Lower leg skin (tissue), 3 donors: ENCODE measurements at regions not wholly inside any gene's neighbourhood (a gene's known extent, or its start where the extent isn't known, plus 50 kb on each side); places are given as distances from the start of the nearest gene placed in this dataset.

Experiments used
- POLR2A ChIP-seq, 2 donors: fragments of 450-650 bp; IDR thresholded peaks; one replicate each; pipeline ENCODE4 v1.6.1; 2016 to 2017; ENCODE audit warnings: antibody characterized with exemption in 2 of 2, mild to moderate bottlenecking in 1 of 2, moderate library complexity in 1 of 2
- TF ChIP-seq, protein P1 (sequence below), 3 donors: fragments of 450-650 bp; IDR thresholded peaks; one replicate each; pipeline ENCODE4 v1.5.1; 2016; ENCODE audit warnings: antibody characterized with exemption in 3 of 3, mild to moderate bottlenecking in 3 of 3, moderate library complexity in 2 of 3

DNA sequence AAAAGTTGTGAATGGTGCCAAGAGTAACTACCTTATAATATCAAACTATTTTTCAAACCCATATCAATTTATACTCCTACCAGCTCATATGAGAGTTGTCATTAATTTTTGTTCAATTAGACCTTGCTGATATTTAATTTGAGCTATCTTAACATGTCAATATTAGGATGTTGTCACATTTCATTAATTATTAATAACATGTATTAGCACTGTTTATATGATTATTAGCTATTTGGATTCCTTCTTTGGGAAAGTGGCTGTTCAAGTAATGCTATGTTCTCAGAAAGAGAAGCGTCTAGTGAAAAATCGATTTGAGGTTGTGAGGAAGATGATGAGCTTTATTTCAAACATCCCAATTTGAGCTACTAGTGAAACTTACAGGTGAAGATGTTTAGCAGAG lies 620.2 kb downstream of the KCNJ3 start:
- TF ChIP-seq, protein P1, sequence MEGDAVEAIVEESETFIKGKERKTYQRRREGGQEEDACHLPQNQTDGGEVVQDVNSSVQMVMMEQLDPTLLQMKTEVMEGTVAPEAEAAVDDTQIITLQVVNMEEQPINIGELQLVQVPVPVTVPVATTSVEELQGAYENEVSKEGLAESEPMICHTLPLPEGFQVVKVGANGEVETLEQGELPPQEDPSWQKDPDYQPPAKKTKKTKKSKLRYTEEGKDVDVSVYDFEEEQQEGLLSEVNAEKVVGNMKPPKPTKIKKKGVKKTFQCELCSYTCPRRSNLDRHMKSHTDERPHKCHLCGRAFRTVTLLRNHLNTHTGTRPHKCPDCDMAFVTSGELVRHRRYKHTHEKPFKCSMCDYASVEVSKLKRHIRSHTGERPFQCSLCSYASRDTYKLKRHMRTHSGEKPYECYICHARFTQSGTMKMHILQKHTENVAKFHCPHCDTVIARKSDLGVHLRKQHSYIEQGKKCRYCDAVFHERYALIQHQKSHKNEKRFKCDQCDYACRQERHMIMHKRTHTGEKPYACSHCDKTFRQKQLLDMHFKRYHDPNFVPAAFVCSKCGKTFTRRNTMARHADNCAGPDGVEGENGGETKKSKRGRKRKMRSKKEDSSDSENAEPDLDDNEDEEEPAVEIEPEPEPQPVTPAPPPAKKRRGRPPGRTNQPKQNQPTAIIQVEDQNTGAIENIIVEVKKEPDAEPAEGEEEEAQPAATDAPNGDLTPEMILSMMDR (IDR thresholded peaks at IDR 0.05) = no peak
- no peak for TF ChIP-seq POLR2A (IDR thresholded peaks at IDR 0.05)
